HG02981 (cell line): ENCODE measurements at regions not wholly inside any gene's neighbourhood (a gene's known extent, or its start where the extent isn't known, plus 50 kb on each side); places are given as distances from the start of the nearest gene placed in this dataset.
A peak's percentile ranks its signal among the peaks of the same experiment; 100 is the strongest.

Source experiments
- ATAC-seq: cut with Tn5 transposase; IDR thresholded peaks from one replicate; pipeline ENCODE4 v1.9.1; 2021; ENCODE audit warnings: mild to moderate bottlenecking, moderate library complexity; ENCODE audit not compliant: unreplicated experiment

GRCh38 chr4:98210281-98210680, 50.9 kb upstream of the RAP1GDS1 start:
- no peak for ATAC-seq

- ATAC-seq: no peak
Observed at GRCh38 chr4:98209111-98209510, 52.1 kb upstream of the RAP1GDS1 start.

GRCh38 chr4:98204236-98204553, 57.0 kb upstream of the RAP1GDS1 start:
- peak; percentile 51 for ATAC-seq

- ATAC-seq: peak; percentile 64
Observed at GRCh38 chr4:98203332-98204235, 57.6 kb upstream of the RAP1GDS1 start.

GRCh38 chr4:98202907-98203306, 58.3 kb upstream of the RAP1GDS1 start:
- ATAC-seq: no peak

GRCh38 chr4:98199247-98199646, 56.0 kb upstream of the STPG2 start:
- ATAC-seq: no peak

GRCh38 chr4:98195005-98195404, 51.7 kb upstream of the STPG2 start:
- no peak for ATAC-seq

- ATAC-seq: no peak
Observed at GRCh38 chr4:98193459-98194105, 50.3 kb upstream of the STPG2 start.
